Common myeloid progenitor, CD34-positive (primary cell): ENCODE measurements at regions not wholly inside any gene's neighbourhood (a gene's known extent, or its start where the extent isn't known, plus 50 kb on each side); places are given as distances from the start of the nearest gene placed in this dataset.
A peak's percentile ranks its signal among the peaks of the same experiment; 100 is the strongest.
"Not testable (repeated sequence)": the region's sequence is repeated elsewhere in the genome, so short reads cannot be mapped to it uniquely, and the experiment has no call there.

Experiments used
- CTCF ChIA-PET: fragments of 350-600 bp; sonication (Branson Sonifier 250); formaldehyde crosslinking; loops from one replicate; lab custom pipeline; 2021; ENCODE audit warnings: antibody characterized with exemption; lab: Charles Lee
- POLR2A ChIA-PET: fragments of 350-600 bp; sonication (Branson Sonifier 250); formaldehyde crosslinking; loops from one replicate; lab custom pipeline; 2021; ENCODE audit warnings: antibody characterized with exemption; lab: Charles Lee
- DNase-seq, 3 donors: peaks; one replicate each; pipeline versions ENCODE4 v3.0.0 to v3.0.0-alpha.2; 2013
- H3K27ac ChIP-seq, 2 experiments: 1 replicate in 1 of 2; 2 replicates in 1 of 2; pipeline ENCODE4 v1.7.0; 2013; ENCODE audit warnings: inconsistent platforms in 2 of 2, low read length in 2 of 2, mild to moderate bottlenecking in 2 of 2, low read depth in 1 of 2, moderate library complexity in 1 of 2; ENCODE audit not compliant: severe bottlenecking in 2 of 2, insufficient read depth in 1 of 2, poor library complexity in 1 of 2
- H3K27me3 ChIP-seq, 5 experiments: replicated peaks in 2 of 5; 1 replicate in 3 of 5; 2 replicates in 2 of 5; pipeline versions ENCODE4 v1.6.1 to v1.7.0; 2013; ENCODE audit warnings: low read length in 4 of 5, mild to moderate bottlenecking in 2 of 5, moderate library complexity in 2 of 5, inconsistent platforms in 1 of 5; ENCODE audit not compliant: insufficient read depth in 5 of 5, control insufficient read depth in 4 of 5
- H3K36me3 ChIP-seq, 4 experiments: 1 replicate in 2 of 4; 2 replicates in 2 of 4; pipeline versions ENCODE4 v1.6.1 to v1.7.0; 2013; ENCODE audit warnings: low read length in 3 of 4, control low read depth in 1 of 4, mild to moderate bottlenecking in 1 of 4; ENCODE audit not compliant: control insufficient read depth in 4 of 4, insufficient read depth in 4 of 4
- H3K4me1 ChIP-seq, 4 experiments: 1 replicate in 3 of 4; 2 replicates in 1 of 4; pipeline versions ENCODE4 v1.6.1 to v1.7.1; 2013; ENCODE audit warnings: low read length in 3 of 4, mild to moderate bottlenecking in 3 of 4, control low read depth in 1 of 4, inconsistent platforms in 1 of 4, moderate library complexity in 1 of 4; ENCODE audit not compliant: control insufficient read depth in 4 of 4, insufficient read depth in 4 of 4; ENCODE audit errors: control extremely low read depth in 1 of 4
- H3K4me3 ChIP-seq, 7 experiments: 1 replicate in 4 of 7; 2 replicates in 3 of 7; pipeline versions ENCODE4 v1.5.1 to v1.7.0; 2013; ENCODE audit warnings: mild to moderate bottlenecking in 7 of 7, low read length in 6 of 7, moderate library complexity in 6 of 7, inconsistent platforms in 2 of 7, low read depth in 2 of 7, control low read depth in 1 of 7; ENCODE audit not compliant: insufficient read depth in 4 of 7, control insufficient read depth in 1 of 7; ENCODE audit errors: extremely low read depth in 1 of 7
- H3K9me3 ChIP-seq, 5 experiments: 1 replicate in 4 of 5; 2 replicates in 1 of 5; pipeline versions ENCODE4 v1.6.1 to v1.7.1; 2013; ENCODE audit warnings: low read length in 4 of 5, mild to moderate bottlenecking in 2 of 5, inconsistent platforms in 1 of 5, low read depth in 1 of 5, moderate library complexity in 1 of 5; ENCODE audit not compliant: control insufficient read depth in 4 of 5, insufficient read depth in 2 of 5; ENCODE audit errors: control extremely low read depth in 1 of 5
- WGBS: methylation state at CpG from one replicate; pipeline ENCODE4 v1.1.5; 2013; ENCODE audit not compliant: insufficient coverage; 5-methylcytosine and 5-hydroxymethylcytosine counted together

GRCh38 chr3:195669310-195669709 lies 51.5 kb upstream of the MUC20 start:
- CTCF ChIA-PET, POLR2A ChIA-PET, H3K9me3 ChIP-seq, H3K4me3 ChIP-seq, H3K27ac ChIP-seq, H3K4me1 ChIP-seq, H3K27me3 ChIP-seq, DNase-seq: not testable (repeated sequence)
- 89% methylated on average over 3 of the region's 13 CpGs for WGBS
- peaks cover 2 to 22% (median 11%) of the 10 kb centered on the region in 4 experiments for H3K36me3 ChIP-seq

GRCh38 chr3:195668131-195668766 lies 52.5 kb upstream of the MUC20 start:
- WGBS: no CpG with 5 or more reads among the region's 24 CpGs
- H3K4me3 ChIP-seq, DNase-seq, H3K9me3 ChIP-seq, CTCF ChIA-PET, H3K27me3 ChIP-seq, H3K4me1 ChIP-seq, H3K27ac ChIP-seq, POLR2A ChIA-PET: not testable (repeated sequence)
- peaks cover 0 to 16% (median 11%) of the 10 kb centered on the region in 4 experiments for H3K36me3 ChIP-seq

GRCh38 chr3:195665311-195665710 lies 55.5 kb upstream of the MUC20 start:
- H3K27ac ChIP-seq, H3K27me3 ChIP-seq, CTCF ChIA-PET, H3K9me3 ChIP-seq, DNase-seq, POLR2A ChIA-PET, H3K4me1 ChIP-seq, H3K4me3 ChIP-seq: not testable (repeated sequence)
- peaks cover 0 to 12% (median 7%) of the 10 kb centered on the region in 4 experiments for H3K36me3 ChIP-seq
- WGBS: no CpG with 5 or more reads among the region's 19 CpGs

GRCh38 chr3:195664131-195664530 lies 56.6 kb upstream of the MUC20 start:
- 100% methylated on average over 1 of the region's 12 CpGs for WGBS
- H3K4me1 ChIP-seq, H3K36me3 ChIP-seq, H3K9me3 ChIP-seq, H3K27ac ChIP-seq, CTCF ChIA-PET, H3K27me3 ChIP-seq, DNase-seq, POLR2A ChIA-PET, H3K4me3 ChIP-seq: not testable (repeated sequence)

- CTCF ChIA-PET: not testable (repeated sequence)
These were observed 61.6 kb upstream of the MUC20 start for GRCh38 chr3:195659136-195659533.

GRCh38 chr3:195658381-195659135 lies 62.2 kb upstream of the MUC20 start:
- WGBS: no CpG with 5 or more reads among the region's 53 CpGs
- H3K36me3 ChIP-seq, DNase-seq, H3K27ac ChIP-seq, H3K9me3 ChIP-seq, H3K4me1 ChIP-seq, H3K27me3 ChIP-seq, POLR2A ChIA-PET, CTCF ChIA-PET: not testable (repeated sequence)
- peak overlapping the region in 2 of 7 experiments; percentile 40 to 73 for H3K4me3 ChIP-seq

More at GRCh38 chr3:195659136-195659533, 61.6 kb upstream of the MUC20 start:
- H3K9me3 ChIP-seq, H3K27ac ChIP-seq, POLR2A ChIA-PET, H3K27me3 ChIP-seq, H3K4me1 ChIP-seq, DNase-seq, H3K36me3 ChIP-seq, H3K4me3 ChIP-seq: not testable (repeated sequence)
- no CpG with 5 or more reads among the region's 7 CpGs for WGBS
